ENCODE measurements at regions not wholly inside any gene's neighbourhood (a gene's known extent, or its start where the extent isn't known, plus 50 kb on each side); places are given as distances from the start of the nearest gene placed in this dataset.

GRCh38 chr10:131802996-131803395 lies 97.8 kb upstream of the PPP2R2D start:
- intact Hi-C loops (cut with DNase I), result no loop called here
- no peak for DNase-seq (ENCODE audit: low spot score)

GRCh38 chr10:131803860-131804425 lies 96.9 kb upstream of the PPP2R2D start:
- peak; percentile 71 for DNase-seq (ENCODE audit: low spot score)

GRCh38 chr10:131804551-131805295 lies 96.1 kb upstream of the PPP2R2D start:
- DNase-seq (ENCODE audit: low spot score), result peak; percentile 52
- intact Hi-C loops (cut with DNase I), result no loop called here

More at GRCh38 chr10:131803860-131804425, 96.9 kb upstream of the PPP2R2D start:
- intact Hi-C loops (cut with DNase I), result no loop called here

GRCh38 chr10:131805696-131806095 lies 95.1 kb upstream of the PPP2R2D start:
- intact Hi-C loops (cut with DNase I), result no loop called here
- no peak for DNase-seq (ENCODE audit: low spot score)

- DNase-seq (ENCODE audit: low spot score), result no peak
- intact Hi-C loops (cut with DNase I), result no loop called here
Observed at GRCh38 chr10:131806146-131806545, 94.7 kb upstream of the PPP2R2D start.

GRCh38 chr10:131806646-131807317 lies 94.0 kb upstream of the PPP2R2D start:
- peak; percentile 55 for DNase-seq (ENCODE audit: low spot score)
- intact Hi-C loops (cut with DNase I), result no loop called here

- no peak for DNase-seq (ENCODE audit: low spot score)
- intact Hi-C loops (cut with DNase I), result no loop called here
Observed at GRCh38 chr10:131808370-131808930, 92.4 kb upstream of the PPP2R2D start.

- intact Hi-C loops (cut with DNase I), result no loop called here
- DNase-seq (ENCODE audit: low spot score), result no peak
Observed at GRCh38 chr10:131810036-131810804, 90.6 kb upstream of the PPP2R2D start.

- DNase-seq (ENCODE audit: low spot score), result peak; percentile 72
- intact Hi-C loops (cut with DNase I), result no loop called here
Observed at GRCh38 chr10:131810805-131811629, 89.8 kb upstream of the PPP2R2D start.

GRCh38 chr10:131811630-131812403 lies 89.0 kb upstream of the PPP2R2D start:
- intact Hi-C loops (cut with DNase I), result no loop called here
- peak; percentile 51 for DNase-seq (ENCODE audit: low spot score)

- intact Hi-C loops (cut with DNase I), result no loop called here
- DNase-seq (ENCODE audit: low spot score), result peak; percentile 70
Observed at GRCh38 chr10:131812736-131813604, 87.8 kb upstream of the PPP2R2D start.

- peak; percentile 52 for DNase-seq (ENCODE audit: low spot score)
- intact Hi-C loops (cut with DNase I), result no loop called here
Observed at GRCh38 chr10:131814567-131815265, 86.1 kb upstream of the PPP2R2D start.

GRCh38 chr10:131815266-131816156 lies 85.3 kb upstream of the PPP2R2D start:
- intact Hi-C loops (cut with DNase I), result no loop called here
- peak; percentile 46 for DNase-seq (ENCODE audit: low spot score)

GRCh38 chr10:131816157-131816775 lies 84.5 kb upstream of the PPP2R2D start:
- intact Hi-C loops (cut with DNase I), result no loop called here
- peak; percentile 66 for DNase-seq (ENCODE audit: low spot score)

Data from posterior vena cava (tissue), 2 donors.